OCI-LY1 (cell line): ENCODE measurements at regions not wholly inside any gene's neighbourhood (a gene's known extent, or its start where the extent isn't known, plus 50 kb on each side); places are given as distances from the start of the nearest gene placed in this dataset.

ENCODE experiments used
- H2AFZ ChIP-seq: fragments of 200-600 bp; sonication (generic), shearing (Covaris generic); 2 replicates; pipeline ENCODE4 v1.6.0; 2014; ENCODE audit warnings: antibody characterized with exemption, mild to moderate bottlenecking, low read length
- H3F3A ChIP-seq: fragments of 200-600 bp; sonication (generic), shearing (Covaris generic); 2 replicates; pipeline ENCODE4 v1.6.0; 2014; ENCODE audit warnings: mild to moderate bottlenecking, antibody characterized with exemption, low read length, moderate library complexity; ENCODE audit not compliant: insufficient read depth
- H3K27ac ChIP-seq: fragments of 200-600 bp; sonication (generic); 2 replicates; pipeline ENCODE4 v1.5.1; 2014; ENCODE audit warnings: low read length, mixed run types, mild to moderate bottlenecking, low read depth; ENCODE audit not compliant: poor library complexity, severe bottlenecking
- H3K27me3 ChIP-seq: fragments of 200-600 bp; sonication (generic); 2 replicates; pipeline ENCODE4 v1.6.0; 2014; ENCODE audit warnings: antibody characterized with exemption, mild to moderate bottlenecking, low read length, moderate library complexity; ENCODE audit not compliant: insufficient read depth
- H3K36me3 ChIP-seq: fragments of 200-600 bp; sonication (generic); 2 replicates; pipeline ENCODE4 v1.6.1; 2014; ENCODE audit warnings: mild to moderate bottlenecking, antibody characterized with exemption, low read length, moderate library complexity, mixed read lengths; ENCODE audit not compliant: insufficient read depth
- H3K4me1 ChIP-seq: fragments of 200-600 bp; sonication (generic); 2 replicates; pipeline ENCODE4 v1.5.1; 2014; ENCODE audit warnings: mild to moderate bottlenecking, low read length, moderate library complexity; ENCODE audit not compliant: insufficient read depth, severe bottlenecking
- H3K4me2 ChIP-seq: fragments of 200-600 bp; sonication (generic), shearing (Covaris generic); 2 replicates; pipeline ENCODE4 v1.6.1; 2014; ENCODE audit warnings: low read length
- H3K4me3 ChIP-seq: fragments of 200-600 bp; sonication (generic); 2 replicates; pipeline ENCODE4 v1.5.1; 2014; ENCODE audit warnings: low read length, low read depth, mild to moderate bottlenecking, mixed read lengths; ENCODE audit not compliant: poor library complexity, severe bottlenecking
- H3K79me2 ChIP-seq: fragments of 200-600 bp; shearing (Covaris generic); 2 replicates; pipeline ENCODE4 v1.6.1; 2016; ENCODE audit warnings: mixed run types, low read length, mixed read lengths; ENCODE audit not compliant: insufficient read depth
- H3K9ac ChIP-seq: fragments of 200-600 bp; sonication (generic), shearing (Covaris generic); 2 replicates; pipeline ENCODE4 v1.6.1; 2014; ENCODE audit warnings: mild to moderate bottlenecking, low read length, mixed read lengths
- H3K9me2 ChIP-seq: fragments of 200-600 bp; sonication (generic), shearing (Covaris generic); 2 replicates; pipeline ENCODE4 v1.6.1; 2014; ENCODE audit warnings: low read depth, mild to moderate bottlenecking, low read length, mixed read lengths
- H3K9me3 ChIP-seq: fragments of 200-600 bp; shearing (Covaris generic); 2 replicates; pipeline ENCODE4 v1.6.1; 2014; ENCODE audit warnings: low read length, mixed read lengths
- H4K20me1 ChIP-seq: fragments of 200-600 bp; sonication (generic), shearing (Covaris generic); 2 replicates; pipeline ENCODE4 v1.6.0; 2016; ENCODE audit warnings: mild to moderate bottlenecking, low read length; ENCODE audit not compliant: insufficient read depth
- EZH2 ChIP-seq: fragments of 200-600 bp; sonication (generic), shearing (Covaris generic); IDR thresholded peaks from 2 replicates; pipeline ENCODE4 v1.8.0; 2017; ENCODE audit warnings: borderline replicate concordance, mixed run types, mild to moderate bottlenecking, antibody characterized with exemption, low read length, moderate library complexity, mixed read lengths
- TF ChIP-seq, protein P1 (sequence below): fragments of 200-600 bp; sonication (generic), shearing (Covaris generic); IDR thresholded peaks from 2 replicates; pipeline ENCODE4 v1.5.1; 2017; ENCODE audit warnings: mild to moderate bottlenecking, antibody characterized with exemption, low read length, moderate library complexity, mixed read lengths

DNA sequence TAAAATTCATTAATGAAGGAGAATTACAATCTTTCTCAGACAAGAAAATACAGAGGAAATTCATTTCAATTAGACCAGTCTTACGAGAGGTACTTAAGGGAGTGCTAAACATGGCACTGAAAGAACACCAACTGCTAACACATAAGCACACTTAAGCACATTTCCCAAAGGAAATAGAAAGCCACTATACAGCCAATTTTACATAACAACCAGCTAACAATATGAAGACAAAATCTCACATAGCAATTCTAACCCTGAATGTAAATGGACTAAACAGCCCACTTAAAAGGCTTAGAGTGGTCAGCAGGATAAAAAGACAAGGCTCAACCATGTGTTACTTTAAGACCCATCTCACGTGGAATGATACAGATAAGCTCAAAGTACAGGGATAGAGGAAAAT, 339.5 kb upstream of the LUZP2 start:
- Histone ChIP-seq H3K27me3 (no peaks in the 10 kb centered on the region), H3K27ac (no peak overlapping the region), H3F3A (no peaks in the 10 kb centered on the region), H3K9me2 (no peaks in the 10 kb centered on the region), H3K9ac (no peak overlapping the region), H3K79me2 (no peaks in the 10 kb centered on the region), H3K4me1 (no peaks in the 10 kb centered on the region), H3K4me3 (no peak overlapping the region), H3K4me2 (no peak overlapping the region), H3K36me3 (no peaks in the 10 kb centered on the region), H2AFZ (no peak overlapping the region), H4K20me1 (no peaks in the 10 kb centered on the region), H3K9me3 (no peaks in the 10 kb centered on the region)
- TF ChIP-seq EZH2 = no peak
- TF ChIP-seq, protein P1, sequence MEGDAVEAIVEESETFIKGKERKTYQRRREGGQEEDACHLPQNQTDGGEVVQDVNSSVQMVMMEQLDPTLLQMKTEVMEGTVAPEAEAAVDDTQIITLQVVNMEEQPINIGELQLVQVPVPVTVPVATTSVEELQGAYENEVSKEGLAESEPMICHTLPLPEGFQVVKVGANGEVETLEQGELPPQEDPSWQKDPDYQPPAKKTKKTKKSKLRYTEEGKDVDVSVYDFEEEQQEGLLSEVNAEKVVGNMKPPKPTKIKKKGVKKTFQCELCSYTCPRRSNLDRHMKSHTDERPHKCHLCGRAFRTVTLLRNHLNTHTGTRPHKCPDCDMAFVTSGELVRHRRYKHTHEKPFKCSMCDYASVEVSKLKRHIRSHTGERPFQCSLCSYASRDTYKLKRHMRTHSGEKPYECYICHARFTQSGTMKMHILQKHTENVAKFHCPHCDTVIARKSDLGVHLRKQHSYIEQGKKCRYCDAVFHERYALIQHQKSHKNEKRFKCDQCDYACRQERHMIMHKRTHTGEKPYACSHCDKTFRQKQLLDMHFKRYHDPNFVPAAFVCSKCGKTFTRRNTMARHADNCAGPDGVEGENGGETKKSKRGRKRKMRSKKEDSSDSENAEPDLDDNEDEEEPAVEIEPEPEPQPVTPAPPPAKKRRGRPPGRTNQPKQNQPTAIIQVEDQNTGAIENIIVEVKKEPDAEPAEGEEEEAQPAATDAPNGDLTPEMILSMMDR = no peak

DNA sequence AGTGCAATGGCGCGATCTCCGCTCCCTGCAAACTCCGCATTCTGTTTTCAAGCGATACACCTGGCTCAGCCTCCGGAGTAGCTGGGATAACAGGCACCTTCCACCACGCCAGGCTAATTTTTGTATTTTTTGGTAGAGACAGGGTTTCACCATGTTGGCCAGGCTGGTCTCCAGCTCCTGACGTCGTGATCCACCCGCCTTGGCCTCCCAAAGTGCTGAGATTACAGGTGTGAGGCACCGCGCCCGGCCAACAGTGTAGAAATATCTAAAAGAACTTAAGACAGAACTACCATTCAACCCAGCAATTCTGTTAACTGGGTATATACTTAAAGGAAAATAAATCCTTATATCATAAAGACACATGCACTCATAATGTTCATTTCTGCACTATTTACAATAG, 335.3 kb upstream of the LUZP2 start:
- H3K9me2 ChIP-seq = no peaks in the 10 kb centered on the region
- H3K79me2 ChIP-seq = no peaks in the 10 kb centered on the region
- no peak overlapping the region for H2AFZ ChIP-seq
- no peaks in the 10 kb centered on the region for H4K20me1 ChIP-seq
- no peaks in the 10 kb centered on the region for H3K9me3 ChIP-seq
- no peak overlapping the region for H3K27ac ChIP-seq
- no peaks in the 10 kb centered on the region for H3F3A ChIP-seq
- no peak overlapping the region for H3K4me2 ChIP-seq
- TF ChIP-seq, protein P1 = no peak
- TF ChIP-seq EZH2 = no peak
- H3K4me1 ChIP-seq = no peaks in the 10 kb centered on the region
- H3K4me3 ChIP-seq = no peak overlapping the region
- no peak overlapping the region for H3K9ac ChIP-seq
- no peaks in the 10 kb centered on the region for H3K27me3 ChIP-seq
- no peaks in the 10 kb centered on the region for H3K36me3 ChIP-seq

DNA sequence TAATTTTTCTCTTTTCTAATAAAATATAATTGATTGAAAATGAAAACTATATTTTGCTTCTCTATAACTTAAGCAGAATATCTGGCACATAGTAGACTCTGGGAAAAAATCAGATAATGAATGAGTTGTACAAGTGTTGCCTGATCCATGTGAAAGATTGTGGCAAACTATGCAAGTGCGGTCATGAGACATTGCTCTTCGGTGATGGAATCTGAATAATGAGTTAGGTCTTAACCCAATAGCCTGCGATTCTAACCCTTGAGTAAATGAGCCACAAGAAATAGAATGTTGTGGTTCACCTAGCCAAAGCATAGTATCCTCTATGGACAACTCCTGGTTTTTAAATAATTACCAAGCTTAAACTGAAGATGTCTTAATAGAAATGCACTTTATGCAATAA, 333.7 kb upstream of the LUZP2 start:
- Histone ChIP-seq H3K36me3 (no peaks in the 10 kb centered on the region), H3K4me3 (no peak overlapping the region), H3K9ac (no peak overlapping the region), H4K20me1 (no peaks in the 10 kb centered on the region), H3K27ac (no peak overlapping the region), H3K4me1 (no peaks in the 10 kb centered on the region), H2AFZ (no peak overlapping the region), H3K27me3 (no peaks in the 10 kb centered on the region), H3K9me3 (no peaks in the 10 kb centered on the region), H3K79me2 (no peaks in the 10 kb centered on the region), H3F3A (no peaks in the 10 kb centered on the region), H3K4me2 (no peak overlapping the region), H3K9me2 (no peaks in the 10 kb centered on the region)
- TF ChIP-seq, protein P1 = no peak
- no peak for TF ChIP-seq EZH2
